H9 (cell line): ENCODE measurements at regions not wholly inside any gene's neighbourhood (a gene's known extent, or its start where the extent isn't known, plus 50 kb on each side); places are given as distances from the start of the nearest gene placed in this dataset.

Experiments
- DNase-seq: peaks from one replicate; pipeline ENCODE4 v3.0.0-alpha.2; 2017
- H2AFZ ChIP-seq: one replicate; pipeline ENCODE4 v1.6.1; 2013; ENCODE audit warnings: mild to moderate bottlenecking, low read length, control low read depth, moderate library complexity
- H2AK5ac ChIP-seq: 2 replicates; pipeline ENCODE4 v1.6.1; 2013; ENCODE audit warnings: low read length, control low read depth, mixed read lengths; ENCODE audit not compliant: insufficient read length
- H2BK120ac ChIP-seq: one replicate; pipeline ENCODE4 v1.6.1; 2013; ENCODE audit warnings: low read depth, mild to moderate bottlenecking, low read length, control low read depth, inconsistent platforms; ENCODE audit not compliant: poor library complexity, severe bottlenecking
- H2BK12ac ChIP-seq: 2 replicates; pipeline ENCODE4 v1.6.1; 2013; ENCODE audit warnings: low read length, control low read depth, mixed read lengths, low read depth; ENCODE audit not compliant: insufficient read length
- H2BK15ac ChIP-seq: 2 replicates; pipeline ENCODE4 v1.6.1; 2013; ENCODE audit warnings: low read depth, low read length, control low read depth
- H2BK20ac ChIP-seq: one replicate; pipeline ENCODE4 v1.6.1; 2013; ENCODE audit warnings: low read depth, mild to moderate bottlenecking, low read length, control low read depth, inconsistent platforms; ENCODE audit not compliant: poor library complexity, severe bottlenecking
- H2BK5ac ChIP-seq: 2 replicates; pipeline ENCODE4 v1.6.1; 2013; ENCODE audit warnings: low read length, control low read depth, mixed read lengths; ENCODE audit not compliant: insufficient read length
- H3K14ac ChIP-seq: 2 replicates; pipeline ENCODE4 v1.6.1; 2013; ENCODE audit warnings: low read length, control low read depth; ENCODE audit not compliant: insufficient read depth
- H3K18ac ChIP-seq: 2 replicates; pipeline ENCODE4 v1.6.1; 2013; ENCODE audit warnings: low read depth, mild to moderate bottlenecking, mixed read lengths, low read length, control low read depth; ENCODE audit not compliant: insufficient read length
- H3K23ac ChIP-seq: 2 replicates; pipeline ENCODE4 v1.6.1; 2013; ENCODE audit warnings: low read length, control low read depth, mixed read lengths, low read depth; ENCODE audit not compliant: insufficient read length
- H3K23me2 ChIP-seq: 2 replicates; pipeline ENCODE4 v1.6.1; 2013; ENCODE audit warnings: low read depth, mild to moderate bottlenecking, mixed read lengths, low read length, control low read depth; ENCODE audit not compliant: insufficient read length, poor library complexity, severe bottlenecking
- H3K27ac ChIP-seq: 2 replicates; pipeline ENCODE4 v1.5.1; 2013; ENCODE audit warnings: low read length, control low read depth, mixed read lengths, low read depth; ENCODE audit not compliant: insufficient read length
- H3K27me3 ChIP-seq: 2 replicates; pipeline ENCODE4 v1.6.1; 2013; ENCODE audit warnings: low read length, control low read depth, inconsistent platforms; ENCODE audit not compliant: insufficient read depth
- H3K4ac ChIP-seq: 2 replicates; pipeline ENCODE4 v1.6.1; 2013; ENCODE audit warnings: low read depth, mild to moderate bottlenecking, control low read depth, inconsistent platforms, low read length, moderate library complexity
- H3K4me1 ChIP-seq: 2 replicates; pipeline ENCODE4 v1.6.1; 2013; ENCODE audit warnings: low read length, control low read depth, inconsistent platforms; ENCODE audit not compliant: insufficient read depth
- H3K4me2 ChIP-seq: 2 replicates; pipeline ENCODE4 v1.6.1; 2013; ENCODE audit warnings: low read length, control low read depth, mixed read lengths; ENCODE audit not compliant: insufficient read length, insufficient read depth
- H3K56ac ChIP-seq: 2 replicates; pipeline ENCODE4 v1.6.1; 2013; ENCODE audit warnings: low read depth, mild to moderate bottlenecking, mixed read lengths, low read length, control low read depth; ENCODE audit not compliant: insufficient read length
- H3K79me1 ChIP-seq: 2 replicates; pipeline ENCODE4 v1.6.1; 2013; ENCODE audit warnings: low read depth, mild to moderate bottlenecking, moderate library complexity, low read length, control low read depth, inconsistent platforms; ENCODE audit not compliant: insufficient read depth, poor library complexity, severe bottlenecking
- H3K79me2 ChIP-seq: 2 replicates; pipeline ENCODE4 v1.6.1; 2013; ENCODE audit warnings: low read length, control low read depth, inconsistent platforms; ENCODE audit not compliant: insufficient read depth
- H3K9ac ChIP-seq: 2 replicates; pipeline ENCODE4 v1.6.1; 2013; ENCODE audit warnings: low read length, control low read depth, mixed read lengths; ENCODE audit not compliant: insufficient read length; ENCODE audit errors: extremely low read depth
- H3K9me3 ChIP-seq: one replicate; pipeline ENCODE4 v1.6.1; 2013; ENCODE audit warnings: low read depth, low read length, inconsistent platforms; ENCODE audit not compliant: control insufficient read depth
- H3T11ph ChIP-seq: one replicate; pipeline ENCODE4 v1.6.1; 2013; ENCODE audit warnings: mild to moderate bottlenecking, low read length, control low read depth, inconsistent platforms
- H4K20me1 ChIP-seq: one replicate; pipeline ENCODE4 v1.6.1; 2013; ENCODE audit not compliant: control insufficient read depth, insufficient read length, insufficient read depth
- H4K5ac ChIP-seq: 2 replicates; pipeline ENCODE4 v1.6.1; 2013; ENCODE audit warnings: low read depth, mild to moderate bottlenecking, mixed read lengths, low read length, control low read depth; ENCODE audit not compliant: insufficient read length
- H4K8ac ChIP-seq: replicated peaks from 2 replicates; pipeline ENCODE4 v1.6.1; 2013; ENCODE audit warnings: low read length, control low read depth, mixed read lengths, low read depth; ENCODE audit not compliant: insufficient read length
- H4K91ac ChIP-seq: 2 replicates; pipeline ENCODE4 v1.6.1; 2013; ENCODE audit warnings: low read depth, mild to moderate bottlenecking, moderate library complexity, mixed read lengths, low read length, control low read depth; ENCODE audit not compliant: insufficient read length
- H3K27ac Mint-ChIP-seq, 3 experiments: 2 replicates in 2 of 3; 3 replicates in 1 of 3; pipeline ENCODE4 v1.8.0; 2020 to 2021; ENCODE audit warnings: mixed read lengths in 3 of 3, mild to moderate bottlenecking in 1 of 3, moderate library complexity in 1 of 3
- H3K27me3 Mint-ChIP-seq: 2 replicates; pipeline ENCODE4 v1.8.0; 2021; ENCODE audit warnings: low read depth, mild to moderate bottlenecking, moderate library complexity, mixed read lengths
- H3K36me3 Mint-ChIP-seq, 3 experiments: 2 replicates in 2 of 3; 3 replicates in 1 of 3; pipeline ENCODE4 v1.8.0; 2020 to 2021; ENCODE audit warnings: low read depth in 3 of 3, mixed read lengths in 3 of 3; ENCODE audit not compliant: insufficient read depth in 1 of 3
- H3K4me1 Mint-ChIP-seq, 2 experiments: 2 replicates each; pipeline ENCODE4 v1.8.0; 2020; ENCODE audit warnings: mixed read lengths in 2 of 2
- H3K4me3 Mint-ChIP-seq, 2 experiments: 2 replicates in 1 of 2; 3 replicates in 1 of 2; pipeline ENCODE4 v1.8.0; 2020 to 2021; ENCODE audit warnings: mild to moderate bottlenecking in 2 of 2, mixed read lengths in 2 of 2, moderate library complexity in 1 of 2
- H3K9me3 Mint-ChIP-seq, 2 experiments: 2 replicates in 1 of 2; 3 replicates in 1 of 2; pipeline ENCODE4 v1.8.0; 2020; ENCODE audit warnings: mild to moderate bottlenecking in 2 of 2, mixed read lengths in 2 of 2, moderate library complexity in 1 of 2
- WGBS: extraction: QIAGEN DNeasy Blood & Tissue Kit; methylation state at CpG from one replicate; pipeline ENCODE4 v1.1.7; 2013; ENCODE audit warnings: missing lambda C conversion rate, low lambda C conversion rate, mixed read lengths; ENCODE audit not compliant: insufficient read length; ENCODE audit errors: extremely low coverage; 5-methylcytosine and 5-hydroxymethylcytosine counted together
- TF ChIP-seq, protein P1 (sequence below): fragments of 200-600 bp; sonication (generic); conservative IDR thresholded peaks from 3 replicates; pipeline ENCODE4 v1.8.0; 2021; ENCODE audit warnings: antibody characterized with exemption, mild to moderate bottlenecking

DNA sequence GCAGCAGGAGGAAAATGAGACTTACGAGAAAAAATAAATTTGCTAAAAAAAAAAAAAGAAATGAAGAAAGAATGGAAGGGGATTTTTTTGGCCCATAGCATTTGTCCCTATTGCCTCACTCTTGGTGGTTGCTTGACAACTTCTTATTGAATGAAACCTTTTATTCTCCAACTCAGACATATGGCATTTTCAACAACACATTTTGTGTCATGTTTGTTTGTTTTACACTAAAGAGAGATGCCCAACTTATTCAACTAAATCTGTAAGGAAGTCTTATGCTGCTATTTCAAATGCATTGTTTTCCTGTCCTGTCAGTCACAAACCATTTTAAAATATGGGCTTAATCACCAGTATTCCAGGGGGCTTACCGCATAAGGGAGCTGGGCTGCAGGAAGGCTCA is 409.1 kb upstream of the TENM3 start:
- no peak overlapping the region for H2BK5ac ChIP-seq
- H3K56ac ChIP-seq, result no peak overlapping the region
- no peak overlapping the region for H4K8ac ChIP-seq
- H4K91ac ChIP-seq, result no peak overlapping the region
- no peak overlapping the region for H3T11ph ChIP-seq
- Mint-ChIP-seq H3K4me3 (no peak overlapping the region), H3K9me3 (no peaks in the 10 kb centered on the region; a peak in 1 of 5 replicates), H3K27me3 (no peaks in the 10 kb centered on the region), H3K4me1 (peaks cover 3 to 10% of the 10 kb centered on the region in 2 experiments; a peak in 2 of 4 replicates), H3K27ac (no peak overlapping the region), H3K36me3 (no peaks in the 10 kb centered on the region)
- H3K4me1 ChIP-seq, result no peaks in the 10 kb centered on the region
- no peak overlapping the region for H3K23ac ChIP-seq
- no peak overlapping the region for H3K14ac ChIP-seq
- no peak overlapping the region for H2BK20ac ChIP-seq
- H3K27me3 ChIP-seq, result no peaks in the 10 kb centered on the region
- H2BK120ac ChIP-seq, result no peak overlapping the region
- H2AK5ac ChIP-seq, result no peak overlapping the region
- H2BK15ac ChIP-seq, result no peak overlapping the region
- no CpG with 5 or more reads among the region's 2 CpGs for WGBS
- H3K18ac ChIP-seq, result no peak overlapping the region
- H3K4me2 ChIP-seq, result no peak overlapping the region
- no peaks in the 10 kb centered on the region for H3K79me2 ChIP-seq
- H3K9ac ChIP-seq, result no peak overlapping the region
- H2AFZ ChIP-seq, result no peak overlapping the region
- no peaks in the 10 kb centered on the region for H4K20me1 ChIP-seq
- no peaks in the 10 kb centered on the region for H3K23me2 ChIP-seq
- H3K27ac ChIP-seq, result no peak overlapping the region
- TF ChIP-seq, protein P1, sequence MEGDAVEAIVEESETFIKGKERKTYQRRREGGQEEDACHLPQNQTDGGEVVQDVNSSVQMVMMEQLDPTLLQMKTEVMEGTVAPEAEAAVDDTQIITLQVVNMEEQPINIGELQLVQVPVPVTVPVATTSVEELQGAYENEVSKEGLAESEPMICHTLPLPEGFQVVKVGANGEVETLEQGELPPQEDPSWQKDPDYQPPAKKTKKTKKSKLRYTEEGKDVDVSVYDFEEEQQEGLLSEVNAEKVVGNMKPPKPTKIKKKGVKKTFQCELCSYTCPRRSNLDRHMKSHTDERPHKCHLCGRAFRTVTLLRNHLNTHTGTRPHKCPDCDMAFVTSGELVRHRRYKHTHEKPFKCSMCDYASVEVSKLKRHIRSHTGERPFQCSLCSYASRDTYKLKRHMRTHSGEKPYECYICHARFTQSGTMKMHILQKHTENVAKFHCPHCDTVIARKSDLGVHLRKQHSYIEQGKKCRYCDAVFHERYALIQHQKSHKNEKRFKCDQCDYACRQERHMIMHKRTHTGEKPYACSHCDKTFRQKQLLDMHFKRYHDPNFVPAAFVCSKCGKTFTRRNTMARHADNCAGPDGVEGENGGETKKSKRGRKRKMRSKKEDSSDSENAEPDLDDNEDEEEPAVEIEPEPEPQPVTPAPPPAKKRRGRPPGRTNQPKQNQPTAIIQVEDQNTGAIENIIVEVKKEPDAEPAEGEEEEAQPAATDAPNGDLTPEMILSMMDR, result no peak
- H3K9me3 ChIP-seq, result no peaks in the 10 kb centered on the region
- no peak overlapping the region for H4K5ac ChIP-seq
- no peak for DNase-seq
- H3K4ac ChIP-seq, result no peak overlapping the region
- H2BK12ac ChIP-seq, result no peak overlapping the region
- H3K79me1 ChIP-seq, result no peaks in the 10 kb centered on the region
